ENCODE measurements at regions not wholly inside any gene's neighbourhood (a gene's known extent, or its start where the extent isn't known, plus 50 kb on each side); places are given as distances from the start of the nearest gene placed in this dataset.
"Not testable (repeated sequence)": the region's sequence is repeated elsewhere in the genome, so short reads cannot be mapped to it uniquely, and the experiment has no call there.

- H3K9ac ChIP-seq (ENCODE audit: low read depth, low read length): no peak overlapping the region
- no peaks in the 10 kb centered on the region for H3K36me3 ChIP-seq (ENCODE audit: insufficient read depth, low read length)
- peaks cover 12% of the 10 kb centered on the region for H3K4me1 ChIP-seq (ENCODE audit: insufficient read depth, low read length)
- H3K9me3 ChIP-seq (ENCODE audit: control insufficient read depth, insufficient read depth, low read length): no peaks in the 10 kb centered on the region
Measured at GRCh38 chr20:52035977-52036376, 155.6 kb downstream of the ZFP64 start.

GRCh38 chr20:52035498-52035897 is 156.1 kb downstream of the ZFP64 start:
- H3K36me3 ChIP-seq (ENCODE audit: insufficient read depth, low read length): no peaks in the 10 kb centered on the region
- H3K9me3 ChIP-seq (ENCODE audit: control insufficient read depth, insufficient read depth, low read length): no peaks in the 10 kb centered on the region
- H3K4me1 ChIP-seq (ENCODE audit: insufficient read depth, low read length): peaks cover 12% of the 10 kb centered on the region
- no peak overlapping the region for H3K9ac ChIP-seq (ENCODE audit: low read depth, low read length)

- no peaks in the 10 kb centered on the region for H3K9me3 ChIP-seq (ENCODE audit: control insufficient read depth, insufficient read depth, low read length)
- no peaks in the 10 kb centered on the region for H3K36me3 ChIP-seq (ENCODE audit: insufficient read depth, low read length)
- peaks cover 12% of the 10 kb centered on the region for H3K4me1 ChIP-seq (ENCODE audit: insufficient read depth, low read length)
- no peak overlapping the region for H3K9ac ChIP-seq (ENCODE audit: low read depth, low read length)
Measured at GRCh38 chr20:52034581-52034980, 157.0 kb downstream of the ZFP64 start.

- Histone ChIP-seq H3K9ac (ENCODE audit: low read depth, low read length) (no peak overlapping the region), H3K9me3 (ENCODE audit: control insufficient read depth, insufficient read depth, low read length) (no peaks in the 10 kb centered on the region), H3K36me3 (ENCODE audit: insufficient read depth, low read length) (no peaks in the 10 kb centered on the region), H3K4me1 (ENCODE audit: insufficient read depth, low read length) (peaks cover 12% of the 10 kb centered on the region)
Measured at GRCh38 chr20:52033313-52033712, 158.3 kb downstream of the ZFP64 start.

- peaks cover 12% of the 10 kb centered on the region for H3K4me1 ChIP-seq (ENCODE audit: insufficient read depth, low read length)
- H3K36me3 ChIP-seq (ENCODE audit: insufficient read depth, low read length); H3K9ac ChIP-seq (ENCODE audit: low read depth, low read length); H3K9me3 ChIP-seq (ENCODE audit: control insufficient read depth, insufficient read depth, low read length): not testable (repeated sequence)
Measured at GRCh38 chr20:52032304-52032683, 159.3 kb downstream of the ZFP64 start.

GRCh38 chr20:52031563-52032303 is 159.8 kb downstream of the ZFP64 start:
- H3K4me1 ChIP-seq (ENCODE audit: insufficient read depth, low read length): peaks cover 12% of the 10 kb centered on the region
- no peaks in the 10 kb centered on the region for H3K36me3 ChIP-seq (ENCODE audit: insufficient read depth, low read length)
- no peak overlapping the region for H3K9ac ChIP-seq (ENCODE audit: low read depth, low read length)
- no peaks in the 10 kb centered on the region for H3K9me3 ChIP-seq (ENCODE audit: control insufficient read depth, insufficient read depth, low read length)

- H3K4me1 ChIP-seq (ENCODE audit: insufficient read depth, low read length): peaks cover 12% of the 10 kb centered on the region
- no peaks in the 10 kb centered on the region for H3K36me3 ChIP-seq (ENCODE audit: insufficient read depth, low read length)
- no peak overlapping the region for H3K9ac ChIP-seq (ENCODE audit: low read depth, low read length)
- H3K9me3 ChIP-seq (ENCODE audit: control insufficient read depth, insufficient read depth, low read length): no peaks in the 10 kb centered on the region
Measured at GRCh38 chr20:52031206-52031562, 160.4 kb downstream of the ZFP64 start.

- not testable (repeated sequence) for H3K36me3 ChIP-seq (ENCODE audit: insufficient read depth, low read length); H3K9me3 ChIP-seq (ENCODE audit: control insufficient read depth, insufficient read depth, low read length); H3K9ac ChIP-seq (ENCODE audit: low read depth, low read length)
- peaks cover 12% of the 10 kb centered on the region for H3K4me1 ChIP-seq (ENCODE audit: insufficient read depth, low read length)
Measured at GRCh38 chr20:52029129-52029528, 162.4 kb downstream of the ZFP64 start.

GRCh38 chr20:52025938-52026337 is 165.6 kb downstream of the ZFP64 start:
- peaks cover 3% of the 10 kb centered on the region for H3K4me1 ChIP-seq (ENCODE audit: insufficient read depth, low read length)
- H3K36me3 ChIP-seq (ENCODE audit: insufficient read depth, low read length): no peaks in the 10 kb centered on the region
- no peak overlapping the region for H3K9ac ChIP-seq (ENCODE audit: low read depth, low read length)
- no peaks in the 10 kb centered on the region for H3K9me3 ChIP-seq (ENCODE audit: control insufficient read depth, insufficient read depth, low read length)

- Histone ChIP-seq H3K36me3 (ENCODE audit: insufficient read depth, low read length) (no peaks in the 10 kb centered on the region), H3K9me3 (ENCODE audit: control insufficient read depth, insufficient read depth, low read length) (no peaks in the 10 kb centered on the region), H3K4me1 (ENCODE audit: insufficient read depth, low read length) (peaks cover 7% of the 10 kb centered on the region), H3K9ac (ENCODE audit: low read depth, low read length) (no peak overlapping the region)
Measured at GRCh38 chr20:52019313-52019712, 172.3 kb downstream of the ZFP64 start.

GRCh38 chr20:52017669-52018317 is 173.8 kb downstream of the ZFP64 start:
- no peak overlapping the region for H3K9ac ChIP-seq (ENCODE audit: low read depth, low read length)
- peaks cover 7% of the 10 kb centered on the region for H3K4me1 ChIP-seq (ENCODE audit: insufficient read depth, low read length)
- H3K9me3 ChIP-seq (ENCODE audit: control insufficient read depth, insufficient read depth, low read length): no peaks in the 10 kb centered on the region
- H3K36me3 ChIP-seq (ENCODE audit: insufficient read depth, low read length): no peaks in the 10 kb centered on the region

- no peak overlapping the region for H3K9ac ChIP-seq (ENCODE audit: low read depth, low read length)
- H3K36me3 ChIP-seq (ENCODE audit: insufficient read depth, low read length): no peaks in the 10 kb centered on the region
- H3K4me1 ChIP-seq (ENCODE audit: insufficient read depth, low read length): peaks cover 4% of the 10 kb centered on the region
- no peaks in the 10 kb centered on the region for H3K9me3 ChIP-seq (ENCODE audit: control insufficient read depth, insufficient read depth, low read length)
Measured at GRCh38 chr20:52016022-52016421, 175.6 kb downstream of the ZFP64 start.

GRCh38 chr20:52015155-52015554 is 176.4 kb downstream of the ZFP64 start:
- no peak overlapping the region for H3K9ac ChIP-seq (ENCODE audit: low read depth, low read length)
- H3K9me3 ChIP-seq (ENCODE audit: control insufficient read depth, insufficient read depth, low read length): no peaks in the 10 kb centered on the region
- no peaks in the 10 kb centered on the region for H3K36me3 ChIP-seq (ENCODE audit: insufficient read depth, low read length)
- H3K4me1 ChIP-seq (ENCODE audit: insufficient read depth, low read length): no peaks in the 10 kb centered on the region

- no peak overlapping the region for H3K9ac ChIP-seq (ENCODE audit: low read depth, low read length)
- no peaks in the 10 kb centered on the region for H3K9me3 ChIP-seq (ENCODE audit: control insufficient read depth, insufficient read depth, low read length)
- H3K36me3 ChIP-seq (ENCODE audit: insufficient read depth, low read length): no peaks in the 10 kb centered on the region
- no peaks in the 10 kb centered on the region for H3K4me1 ChIP-seq (ENCODE audit: insufficient read depth, low read length)
Measured at GRCh38 chr20:52012079-52012478, 179.5 kb downstream of the ZFP64 start.

GRCh38 chr20:52011093-52011492 is 180.5 kb downstream of the ZFP64 start:
- no peak overlapping the region for H3K9ac ChIP-seq (ENCODE audit: low read depth, low read length)
- no peaks in the 10 kb centered on the region for H3K4me1 ChIP-seq (ENCODE audit: insufficient read depth, low read length)
- H3K9me3 ChIP-seq (ENCODE audit: control insufficient read depth, insufficient read depth, low read length): no peaks in the 10 kb centered on the region
- H3K36me3 ChIP-seq (ENCODE audit: insufficient read depth, low read length): no peaks in the 10 kb centered on the region

Measured in ES-I3 (cell line).